ENCODE measurements at regions not wholly inside any gene's neighbourhood (a gene's known extent, or its start where the extent isn't known, plus 50 kb on each side); places are given as distances from the start of the nearest gene placed in this dataset.

DNA sequence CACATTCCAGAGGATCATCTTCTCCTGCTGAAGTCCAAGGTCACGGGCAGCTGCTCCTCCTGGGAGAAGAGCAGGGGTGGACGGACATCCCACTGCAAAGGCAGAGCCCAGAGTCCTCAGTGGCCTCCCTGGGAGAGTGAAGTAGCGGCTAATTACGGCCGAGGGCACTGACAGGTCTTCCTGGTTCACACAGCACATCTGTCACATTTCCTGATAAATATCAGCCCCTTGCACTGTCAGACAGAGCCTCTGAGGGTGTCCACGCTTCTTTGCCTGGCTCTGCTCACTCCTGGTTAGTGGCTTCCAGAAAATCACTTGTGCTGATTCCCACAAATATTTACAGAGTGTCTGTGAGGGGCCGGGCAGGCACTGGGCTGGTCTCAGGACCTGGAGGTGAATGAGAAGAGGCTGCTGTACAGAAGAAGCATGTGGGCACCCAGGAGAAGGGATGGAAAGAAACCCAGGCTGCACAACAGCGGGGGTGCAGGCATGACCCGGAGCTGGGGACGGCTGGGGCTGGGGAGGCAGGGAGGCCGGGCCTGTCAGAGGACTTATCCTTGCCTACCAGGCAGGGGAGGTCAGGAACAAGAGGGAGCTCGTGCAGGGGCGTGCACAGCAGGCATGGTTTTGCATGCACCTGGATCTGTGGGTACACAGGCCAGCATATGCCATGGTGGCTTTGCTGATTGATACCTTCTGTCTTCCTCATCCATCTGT lies 258.2 kb upstream of the TNRC6C start:
- H3K27me3 Mint-ChIP-seq (ENCODE audit: low read depth), result no peaks in the 10 kb centered on the region
- no peak overlapping the region for H3K27ac Mint-ChIP-seq
- peaks cover 37% of the 10 kb centered on the region for H3K9me3 Mint-ChIP-seq
- peaks cover 2% of the 10 kb centered on the region for H3K36me3 Mint-ChIP-seq (ENCODE audit: low read depth)
- H3K4me3 Mint-ChIP-seq, result no peak overlapping the region
- peaks cover 10% of the 10 kb centered on the region for H3K4me1 Mint-ChIP-seq (ENCODE audit: low read depth)
- no peak for DNase-seq
- CTCF ChIA-PET, result no interaction called here
- intact Hi-C loops (cut with micrococcal nuclease), result no loop called here

GRCh38 chr17:77701996-77702395 lies 256.5 kb upstream of the TNRC6C start:
- peaks cover 38% of the 10 kb centered on the region for H3K9me3 Mint-ChIP-seq
- peaks cover 3% of the 10 kb centered on the region for H3K36me3 Mint-ChIP-seq (ENCODE audit: low read depth)
- peaks cover 2% of the 10 kb centered on the region for H3K4me1 Mint-ChIP-seq (ENCODE audit: low read depth)
- H3K4me3 Mint-ChIP-seq, result no peak overlapping the region
- H3K27me3 Mint-ChIP-seq (ENCODE audit: low read depth), result no peaks in the 10 kb centered on the region
- DNase-seq, result no peak
- CTCF ChIA-PET, result no interaction called here
- intact Hi-C loops (cut with micrococcal nuclease), result no loop called here
- no peak overlapping the region for H3K27ac Mint-ChIP-seq

- Mint-ChIP-seq H3K36me3 (ENCODE audit: low read depth) (peaks cover 3% of the 10 kb centered on the region), H3K4me1 (ENCODE audit: low read depth) (no peaks in the 10 kb centered on the region), H3K27ac (no peak overlapping the region), H3K27me3 (ENCODE audit: low read depth) (no peaks in the 10 kb centered on the region), H3K9me3 (peaks cover 38% of the 10 kb centered on the region), H3K4me3 (no peak overlapping the region)
- no peak for DNase-seq
- CTCF ChIA-PET, result no interaction called here
- intact Hi-C loops (cut with micrococcal nuclease), result no loop called here
These were observed 254.3 kb upstream of the TNRC6C start for GRCh38 chr17:77704048-77704815.

DNA sequence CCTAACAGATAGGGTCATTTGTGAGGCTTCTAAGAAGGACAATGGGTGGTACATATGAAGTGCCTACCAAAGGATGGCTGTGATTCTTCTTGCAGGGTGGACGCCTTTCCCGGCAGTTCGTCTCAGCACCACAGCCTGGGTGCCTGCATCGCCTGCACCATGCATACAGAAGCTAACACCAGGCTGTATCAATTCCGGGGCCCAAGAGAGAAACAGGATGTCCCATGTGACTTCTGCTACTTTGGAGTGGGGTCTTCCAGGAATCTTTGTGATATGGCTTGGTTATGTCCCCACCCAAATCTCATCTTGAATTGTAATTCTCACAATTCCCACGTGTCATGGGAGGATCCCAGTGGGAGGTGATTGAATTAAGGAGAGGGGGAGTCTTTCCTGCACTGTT lies 251.6 kb upstream of the TNRC6C start:
- CTCF ChIA-PET, result no interaction called here
- Mint-ChIP-seq H3K9me3 (peaks cover 28% of the 10 kb centered on the region), H3K27me3 (ENCODE audit: low read depth) (no peaks in the 10 kb centered on the region), H3K36me3 (ENCODE audit: low read depth) (peaks cover 3% of the 10 kb centered on the region), H3K4me1 (ENCODE audit: low read depth) (no peaks in the 10 kb centered on the region), H3K4me3 (no peak overlapping the region), H3K27ac (no peak overlapping the region)
- intact Hi-C loops (cut with micrococcal nuclease), result no loop called here
- no peak for DNase-seq

GRCh38 chr17:77707546-77707945 lies 251.0 kb upstream of the TNRC6C start:
- DNase-seq, result no peak
- Mint-ChIP-seq H3K27me3 (ENCODE audit: low read depth) (no peaks in the 10 kb centered on the region), H3K36me3 (ENCODE audit: low read depth) (peaks cover 1% of the 10 kb centered on the region), H3K27ac (no peak overlapping the region), H3K4me1 (ENCODE audit: low read depth) (no peaks in the 10 kb centered on the region), H3K4me3 (no peak overlapping the region), H3K9me3 (peaks cover 22% of the 10 kb centered on the region)
- CTCF ChIA-PET, result no interaction called here
- intact Hi-C loops (cut with micrococcal nuclease), result no loop called here

- Mint-ChIP-seq H3K9me3 (peaks cover 21% of the 10 kb centered on the region), H3K27ac (no peak overlapping the region), H3K4me1 (ENCODE audit: low read depth) (no peaks in the 10 kb centered on the region), H3K27me3 (ENCODE audit: low read depth) (no peaks in the 10 kb centered on the region), H3K36me3 (ENCODE audit: low read depth) (peaks cover 1% of the 10 kb centered on the region), H3K4me3 (no peak overlapping the region)
- intact Hi-C loops (cut with micrococcal nuclease), result no loop called here
- no peak for DNase-seq
- CTCF ChIA-PET, result no interaction called here
These were observed 250.5 kb upstream of the TNRC6C start for GRCh38 chr17:77708049-77708448.

- Mint-ChIP-seq H3K27me3 (ENCODE audit: low read depth) (no peaks in the 10 kb centered on the region), H3K9me3 (peaks cover 12% of the 10 kb centered on the region), H3K4me1 (ENCODE audit: low read depth) (no peaks in the 10 kb centered on the region), H3K27ac (no peak overlapping the region), H3K4me3 (no peak overlapping the region), H3K36me3 (ENCODE audit: low read depth) (peaks cover 1% of the 10 kb centered on the region)
- DNase-seq, result no peak
- CTCF ChIA-PET, result no interaction called here
- intact Hi-C loops (cut with micrococcal nuclease), result no loop called here
These were observed 249.6 kb upstream of the TNRC6C start for GRCh38 chr17:77708936-77709335.

DNA sequence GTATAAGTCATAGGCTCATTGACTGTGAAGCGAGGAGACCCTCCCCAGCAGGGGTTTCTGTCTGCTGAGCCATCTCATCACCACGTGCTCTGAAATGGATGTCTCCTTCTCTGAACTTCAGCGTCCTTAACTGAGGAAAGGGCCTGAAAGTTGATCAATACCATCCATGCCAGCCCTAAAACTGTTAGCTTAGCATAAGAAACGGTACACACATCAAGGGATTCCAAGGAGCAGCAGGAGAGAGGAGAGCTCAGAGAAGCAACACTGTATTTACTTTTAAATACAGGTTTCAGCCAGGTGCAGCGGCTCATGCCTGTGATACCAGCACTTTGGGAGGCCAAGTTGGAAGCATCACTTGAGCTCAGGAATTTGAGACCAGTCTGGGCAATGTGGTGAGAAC lies 248.9 kb upstream of the TNRC6C start:
- CTCF ChIA-PET, result no interaction called here
- peaks cover 1% of the 10 kb centered on the region for H3K36me3 Mint-ChIP-seq (ENCODE audit: low read depth)
- intact Hi-C loops (cut with micrococcal nuclease), result no loop called here
- no peak overlapping the region for H3K4me3 Mint-ChIP-seq
- peaks cover 7% of the 10 kb centered on the region for H3K9me3 Mint-ChIP-seq
- no peaks in the 10 kb centered on the region for H3K27me3 Mint-ChIP-seq (ENCODE audit: low read depth)
- no peak for DNase-seq
- H3K27ac Mint-ChIP-seq, result no peak overlapping the region
- H3K4me1 Mint-ChIP-seq (ENCODE audit: low read depth), result no peaks in the 10 kb centered on the region

DNA sequence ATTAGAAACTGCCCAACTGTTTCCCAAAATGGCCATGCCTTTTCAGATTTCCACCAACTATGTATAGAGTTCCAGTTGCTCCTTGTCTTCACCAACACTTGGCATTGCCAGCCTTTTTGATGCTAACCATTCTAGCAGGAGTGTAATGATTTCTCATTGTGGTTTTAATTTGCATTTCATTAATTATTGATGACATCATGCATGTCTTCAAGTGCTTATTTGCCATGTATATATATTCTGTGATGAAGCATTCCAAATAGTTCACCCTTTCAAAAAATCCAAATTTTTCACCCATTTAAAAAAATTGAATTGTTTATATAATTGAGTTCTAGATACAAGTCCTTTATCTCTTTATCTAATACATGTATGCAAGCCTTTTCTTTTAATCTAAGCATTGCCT lies 245.9 kb upstream of the TNRC6C start:
- no peak overlapping the region for H3K27ac Mint-ChIP-seq
- intact Hi-C loops (cut with micrococcal nuclease), result no loop called here
- H3K4me1 Mint-ChIP-seq (ENCODE audit: low read depth), result no peaks in the 10 kb centered on the region
- H3K27me3 Mint-ChIP-seq (ENCODE audit: low read depth), result no peaks in the 10 kb centered on the region
- no peaks in the 10 kb centered on the region for H3K36me3 Mint-ChIP-seq (ENCODE audit: low read depth)
- CTCF ChIA-PET, result interaction anchor here (0.5 kb wide), 1 partner anchor 300 kb away, joined by 3 read pairs; no protein-coding TSS in a partner anchor
- DNase-seq, result no peak
- H3K9me3 Mint-ChIP-seq, result peaks cover 5% of the 10 kb centered on the region
- H3K4me3 Mint-ChIP-seq, result no peak overlapping the region

DNA sequence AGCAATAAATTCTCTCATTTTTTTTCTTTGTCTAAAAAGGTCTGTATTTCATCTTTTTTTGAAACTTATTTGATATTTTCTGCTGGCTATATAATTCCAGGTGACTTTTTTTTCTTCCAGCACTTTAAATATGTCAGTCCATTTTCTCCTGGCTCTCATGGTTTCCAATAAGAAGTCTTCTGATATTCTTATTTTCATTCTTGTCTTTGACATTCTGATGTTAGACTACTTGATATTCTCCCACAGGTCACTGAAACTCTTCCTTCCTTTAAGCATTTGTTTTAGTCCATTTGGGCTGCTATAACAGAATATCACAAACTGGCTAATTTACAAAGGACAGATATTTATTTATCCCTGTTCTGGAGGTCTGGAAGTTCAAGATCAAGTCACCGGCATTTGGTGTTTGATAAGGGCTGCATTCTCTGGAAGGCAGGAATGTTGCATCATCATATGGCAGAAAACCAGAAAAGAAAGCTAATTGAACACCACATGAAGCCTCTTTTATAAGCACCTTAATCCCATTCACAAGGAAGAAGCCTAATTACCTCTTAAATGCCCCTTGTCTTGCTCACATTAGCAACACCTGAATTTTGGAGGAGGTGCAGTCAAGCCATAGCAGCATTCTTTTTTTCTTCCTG lies 242.1 kb upstream of the TNRC6C start:
- intact Hi-C loops (cut with micrococcal nuclease), result no loop called here
- Mint-ChIP-seq H3K36me3 (ENCODE audit: low read depth) (no peaks in the 10 kb centered on the region), H3K4me3 (no peak overlapping the region), H3K27ac (no peak overlapping the region), H3K4me1 (ENCODE audit: low read depth) (no peaks in the 10 kb centered on the region), H3K9me3 (peaks cover 5% of the 10 kb centered on the region), H3K27me3 (ENCODE audit: low read depth) (no peaks in the 10 kb centered on the region)
- no peak for DNase-seq
- CTCF ChIA-PET, result interaction anchor here (1.4 kb wide), 1 partner anchor 174 kb away, joined by 4 read pairs; no protein-coding TSS in a partner anchor

DNA sequence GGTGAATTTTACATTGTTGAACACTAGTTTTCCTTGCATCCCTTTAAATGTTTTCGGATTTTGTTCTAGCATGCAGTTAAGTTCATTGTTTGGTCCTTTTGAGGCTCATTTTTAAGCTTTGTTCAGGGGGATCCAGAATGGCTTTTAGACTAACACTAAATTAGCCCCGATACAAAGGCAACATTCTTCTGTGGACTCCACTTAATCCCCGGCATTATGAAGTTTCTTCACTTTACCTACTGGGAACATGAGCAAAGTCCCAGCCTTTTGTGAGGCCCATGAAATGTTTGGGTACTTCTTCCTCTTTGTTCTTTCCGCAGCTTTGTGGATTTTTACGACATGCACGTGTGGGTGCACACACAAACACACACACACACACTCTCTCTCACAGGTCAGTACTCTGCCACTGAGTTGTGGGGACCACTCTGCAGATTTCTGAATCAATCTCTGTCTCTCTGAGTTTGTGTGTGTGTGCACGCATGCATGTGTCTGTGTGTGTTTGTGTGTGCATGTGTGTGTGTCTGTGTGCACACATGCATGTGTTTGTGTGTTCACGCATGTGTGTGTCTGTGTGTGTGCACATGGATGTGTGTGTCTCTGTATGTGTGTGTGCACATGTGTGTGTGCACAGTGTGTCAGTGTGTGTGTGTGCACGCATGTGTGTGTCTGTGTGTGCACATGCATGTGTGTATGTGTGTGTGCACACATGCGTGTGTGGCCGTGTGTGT lies 240.4 kb upstream of the TNRC6C start:
- intact Hi-C loops (cut with micrococcal nuclease), result no loop called here
- CTCF ChIA-PET, result no interaction called here

GRCh38 chr17:77718669-77718961 lies 239.9 kb upstream of the TNRC6C start:
- no peaks in the 10 kb centered on the region for H3K27me3 Mint-ChIP-seq (ENCODE audit: low read depth)
- H3K27ac Mint-ChIP-seq, result no peak overlapping the region
- no peak overlapping the region for H3K4me3 Mint-ChIP-seq
- CTCF ChIA-PET, result no interaction called here
- H3K36me3 Mint-ChIP-seq (ENCODE audit: low read depth), result no peaks in the 10 kb centered on the region
- H3K9me3 Mint-ChIP-seq, result peaks cover 5% of the 10 kb centered on the region
- intact Hi-C loops (cut with micrococcal nuclease), result no loop called here
- H3K4me1 Mint-ChIP-seq (ENCODE audit: low read depth), result no peaks in the 10 kb centered on the region
- DNase-seq, result no peak

More for the DNA sequence above, 240.4 kb upstream of the TNRC6C start:
- no peaks in the 10 kb centered on the region for H3K36me3 Mint-ChIP-seq (ENCODE audit: low read depth)
- H3K27me3 Mint-ChIP-seq (ENCODE audit: low read depth), result no peaks in the 10 kb centered on the region
- no peak overlapping the region for H3K27ac Mint-ChIP-seq
- no peaks in the 10 kb centered on the region for H3K4me1 Mint-ChIP-seq (ENCODE audit: low read depth)
- H3K9me3 Mint-ChIP-seq, result peaks cover 5% of the 10 kb centered on the region
- no peak overlapping the region for H3K4me3 Mint-ChIP-seq
- no peak for DNase-seq

Measured in activated naive CD4-positive, alpha-beta T cell treated with anti-CD3 and anti-CD28 coated beads for 36 hours (primary cell).